HCT116 (cell line): ENCODE measurements at regions not wholly inside any gene's neighbourhood (a gene's known extent, or its start where the extent isn't known, plus 50 kb on each side); places are given as distances from the start of the nearest gene placed in this dataset.

Experiments
- CEBPB ChIP-seq: IDR thresholded peaks from 2 replicates; pipeline ENCODE4 v1.6.1; 2012; ENCODE audit warnings: low read depth
- EZH2 ChIP-seq: fragments of 200-600 bp; sonication (generic); IDR thresholded peaks from 2 replicates; pipeline ENCODE4 v1.6.1; 2017; ENCODE audit warnings: antibody characterized with exemption, mixed run types
- EZH2phosphoT487 ChIP-seq: fragments of 200-600 bp; IDR thresholded peaks from 2 replicates; pipeline ENCODE4 v1.6.1; 2018; ENCODE audit warnings: antibody characterized with exemption, borderline replicate concordance
- JUND ChIP-seq: IDR thresholded peaks from 2 replicates; pipeline ENCODE4 v1.6.1; 2012
- MAX ChIP-seq: IDR thresholded peaks from 2 replicates; pipeline ENCODE4 v1.6.1; 2012
- POLR2A ChIP-seq: IDR thresholded peaks from 2 replicates; pipeline ENCODE4 v1.7.0; 2011; ENCODE audit warnings: borderline replicate concordance; ENCODE audit not compliant: insufficient read depth, insufficient read length; ENCODE audit errors: extremely low read depth
- POLR2AphosphoS5 ChIP-seq: IDR thresholded peaks from 2 replicates; pipeline ENCODE4 v1.6.1; 2011; ENCODE audit warnings: mild to moderate bottlenecking, low read depth, low read length, moderate library complexity
- RAD21 ChIP-seq: IDR thresholded peaks from 2 replicates; pipeline ENCODE4 v1.6.1; 2012; ENCODE audit warnings: low read depth, mild to moderate bottlenecking
- SRF ChIP-seq: IDR thresholded peaks from 2 replicates; pipeline ENCODE4 v1.6.1; 2012; ENCODE audit warnings: low read depth
- TCF7L2 ChIP-seq: IDR thresholded peaks from 2 replicates; pipeline ENCODE4 v1.7.0; 2011; ENCODE audit warnings: borderline replicate concordance, inconsistent platforms; ENCODE audit not compliant: insufficient read depth, insufficient read length; ENCODE audit errors: extremely low read depth
- TF ChIP-seq, protein P1 (sequence below), 3 experiments: fragments of 200-600 bp in 1 of 3; sonication (generic) in 1 of 3; IDR thresholded peaks in 2 of 3; conservative IDR thresholded peaks in 1 of 3; 2 replicates each; pipeline ENCODE4 v1.5.1; 2012 to 2017; ENCODE audit warnings: low read depth in 2 of 3, low read length in 2 of 3, antibody characterized with exemption in 1 of 3, borderline replicate concordance in 1 of 3, control low read depth in 1 of 3, mild to moderate bottlenecking in 1 of 3, mixed read lengths in 1 of 3, mixed run types in 1 of 3, moderate library complexity in 1 of 3; ENCODE audit not compliant: insufficient read depth in 1 of 3
- TF ChIP-seq, protein P2 (sequence below): IDR thresholded peaks from 2 replicates; pipeline ENCODE4 v1.6.1; 2012
- TF ChIP-seq, protein P3 (sequence below): IDR thresholded peaks from 2 replicates; pipeline ENCODE4 v1.6.1; 2012; ENCODE audit warnings: low read depth

- TF ChIP-seq RAD21: no peak
- no peak for TF ChIP-seq SRF
- TF ChIP-seq, protein P1, sequence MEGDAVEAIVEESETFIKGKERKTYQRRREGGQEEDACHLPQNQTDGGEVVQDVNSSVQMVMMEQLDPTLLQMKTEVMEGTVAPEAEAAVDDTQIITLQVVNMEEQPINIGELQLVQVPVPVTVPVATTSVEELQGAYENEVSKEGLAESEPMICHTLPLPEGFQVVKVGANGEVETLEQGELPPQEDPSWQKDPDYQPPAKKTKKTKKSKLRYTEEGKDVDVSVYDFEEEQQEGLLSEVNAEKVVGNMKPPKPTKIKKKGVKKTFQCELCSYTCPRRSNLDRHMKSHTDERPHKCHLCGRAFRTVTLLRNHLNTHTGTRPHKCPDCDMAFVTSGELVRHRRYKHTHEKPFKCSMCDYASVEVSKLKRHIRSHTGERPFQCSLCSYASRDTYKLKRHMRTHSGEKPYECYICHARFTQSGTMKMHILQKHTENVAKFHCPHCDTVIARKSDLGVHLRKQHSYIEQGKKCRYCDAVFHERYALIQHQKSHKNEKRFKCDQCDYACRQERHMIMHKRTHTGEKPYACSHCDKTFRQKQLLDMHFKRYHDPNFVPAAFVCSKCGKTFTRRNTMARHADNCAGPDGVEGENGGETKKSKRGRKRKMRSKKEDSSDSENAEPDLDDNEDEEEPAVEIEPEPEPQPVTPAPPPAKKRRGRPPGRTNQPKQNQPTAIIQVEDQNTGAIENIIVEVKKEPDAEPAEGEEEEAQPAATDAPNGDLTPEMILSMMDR (IDR thresholded peaks at IDR 0.05 in 2 of 3, conservative IDR thresholded peaks at IDR 0.05 in 1 of 3; ENCODE audit: borderline replicate concordance in 1 of 3, insufficient read depth in 1 of 3, low read depth in 2 of 3, low read length in 2 of 3): no peak
- no peak for TF ChIP-seq POLR2A
- TF ChIP-seq, protein P2, sequence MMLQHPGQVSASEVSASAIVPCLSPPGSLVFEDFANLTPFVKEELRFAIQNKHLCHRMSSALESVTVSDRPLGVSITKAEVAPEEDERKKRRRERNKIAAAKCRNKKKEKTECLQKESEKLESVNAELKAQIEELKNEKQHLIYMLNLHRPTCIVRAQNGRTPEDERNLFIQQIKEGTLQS: no peak
- TF ChIP-seq, protein P3, sequence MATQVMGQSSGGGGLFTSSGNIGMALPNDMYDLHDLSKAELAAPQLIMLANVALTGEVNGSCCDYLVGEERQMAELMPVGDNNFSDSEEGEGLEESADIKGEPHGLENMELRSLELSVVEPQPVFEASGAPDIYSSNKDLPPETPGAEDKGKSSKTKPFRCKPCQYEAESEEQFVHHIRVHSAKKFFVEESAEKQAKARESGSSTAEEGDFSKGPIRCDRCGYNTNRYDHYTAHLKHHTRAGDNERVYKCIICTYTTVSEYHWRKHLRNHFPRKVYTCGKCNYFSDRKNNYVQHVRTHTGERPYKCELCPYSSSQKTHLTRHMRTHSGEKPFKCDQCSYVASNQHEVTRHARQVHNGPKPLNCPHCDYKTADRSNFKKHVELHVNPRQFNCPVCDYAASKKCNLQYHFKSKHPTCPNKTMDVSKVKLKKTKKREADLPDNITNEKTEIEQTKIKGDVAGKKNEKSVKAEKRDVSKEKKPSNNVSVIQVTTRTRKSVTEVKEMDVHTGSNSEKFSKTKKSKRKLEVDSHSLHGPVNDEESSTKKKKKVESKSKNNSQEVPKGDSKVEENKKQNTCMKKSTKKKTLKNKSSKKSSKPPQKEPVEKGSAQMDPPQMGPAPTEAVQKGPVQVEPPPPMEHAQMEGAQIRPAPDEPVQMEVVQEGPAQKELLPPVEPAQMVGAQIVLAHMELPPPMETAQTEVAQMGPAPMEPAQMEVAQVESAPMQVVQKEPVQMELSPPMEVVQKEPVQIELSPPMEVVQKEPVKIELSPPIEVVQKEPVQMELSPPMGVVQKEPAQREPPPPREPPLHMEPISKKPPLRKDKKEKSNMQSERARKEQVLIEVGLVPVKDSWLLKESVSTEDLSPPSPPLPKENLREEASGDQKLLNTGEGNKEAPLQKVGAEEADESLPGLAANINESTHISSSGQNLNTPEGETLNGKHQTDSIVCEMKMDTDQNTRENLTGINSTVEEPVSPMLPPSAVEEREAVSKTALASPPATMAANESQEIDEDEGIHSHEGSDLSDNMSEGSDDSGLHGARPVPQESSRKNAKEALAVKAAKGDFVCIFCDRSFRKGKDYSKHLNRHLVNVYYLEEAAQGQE: no peak
- TF ChIP-seq JUND: no peak
- no peak for TF ChIP-seq CEBPB
- TF ChIP-seq MAX: no peak
- TF ChIP-seq POLR2AphosphoS5: no peak
- TF ChIP-seq EZH2: no peak
- no peak for TF ChIP-seq EZH2phosphoT487
- TF ChIP-seq TCF7L2: no peak
Measured at GRCh38 chr5:32859211-32859641, 148.1 kb downstream of the NPR3 start.
